H9 (cell line): ENCODE measurements at regions not wholly inside any gene's neighbourhood (a gene's known extent, or its start where the extent isn't known, plus 50 kb on each side); places are given as distances from the start of the nearest gene placed in this dataset.

Source experiments
- DNase-seq: peaks from one replicate; pipeline ENCODE4 v3.0.0-alpha.2; 2017
- H2AFZ ChIP-seq: one replicate; pipeline ENCODE4 v1.6.1; 2013; ENCODE audit warnings: mild to moderate bottlenecking, low read length, control low read depth, moderate library complexity
- H2AK5ac ChIP-seq: 2 replicates; pipeline ENCODE4 v1.6.1; 2013; ENCODE audit warnings: low read length, control low read depth, mixed read lengths; ENCODE audit not compliant: insufficient read length
- H2BK120ac ChIP-seq: one replicate; pipeline ENCODE4 v1.6.1; 2013; ENCODE audit warnings: low read depth, mild to moderate bottlenecking, low read length, control low read depth, inconsistent platforms; ENCODE audit not compliant: poor library complexity, severe bottlenecking
- H2BK12ac ChIP-seq: 2 replicates; pipeline ENCODE4 v1.6.1; 2013; ENCODE audit warnings: low read length, control low read depth, mixed read lengths, low read depth; ENCODE audit not compliant: insufficient read length
- H2BK15ac ChIP-seq: 2 replicates; pipeline ENCODE4 v1.6.1; 2013; ENCODE audit warnings: low read depth, low read length, control low read depth
- H2BK20ac ChIP-seq: one replicate; pipeline ENCODE4 v1.6.1; 2013; ENCODE audit warnings: low read depth, mild to moderate bottlenecking, low read length, control low read depth, inconsistent platforms; ENCODE audit not compliant: poor library complexity, severe bottlenecking
- H2BK5ac ChIP-seq: 2 replicates; pipeline ENCODE4 v1.6.1; 2013; ENCODE audit warnings: low read length, control low read depth, mixed read lengths; ENCODE audit not compliant: insufficient read length
- H3K14ac ChIP-seq: 2 replicates; pipeline ENCODE4 v1.6.1; 2013; ENCODE audit warnings: low read length, control low read depth; ENCODE audit not compliant: insufficient read depth
- H3K18ac ChIP-seq: 2 replicates; pipeline ENCODE4 v1.6.1; 2013; ENCODE audit warnings: low read depth, mild to moderate bottlenecking, mixed read lengths, low read length, control low read depth; ENCODE audit not compliant: insufficient read length
- H3K23ac ChIP-seq: 2 replicates; pipeline ENCODE4 v1.6.1; 2013; ENCODE audit warnings: low read length, control low read depth, mixed read lengths, low read depth; ENCODE audit not compliant: insufficient read length
- H3K23me2 ChIP-seq: 2 replicates; pipeline ENCODE4 v1.6.1; 2013; ENCODE audit warnings: low read depth, mild to moderate bottlenecking, mixed read lengths, low read length, control low read depth; ENCODE audit not compliant: insufficient read length, poor library complexity, severe bottlenecking
- H3K27ac ChIP-seq: 2 replicates; pipeline ENCODE4 v1.5.1; 2013; ENCODE audit warnings: low read length, control low read depth, mixed read lengths, low read depth; ENCODE audit not compliant: insufficient read length
- H3K27me3 ChIP-seq: 2 replicates; pipeline ENCODE4 v1.6.1; 2013; ENCODE audit warnings: low read length, control low read depth, inconsistent platforms; ENCODE audit not compliant: insufficient read depth
- H3K4ac ChIP-seq: 2 replicates; pipeline ENCODE4 v1.6.1; 2013; ENCODE audit warnings: low read depth, mild to moderate bottlenecking, control low read depth, inconsistent platforms, low read length, moderate library complexity
- H3K4me1 ChIP-seq: 2 replicates; pipeline ENCODE4 v1.6.1; 2013; ENCODE audit warnings: low read length, control low read depth, inconsistent platforms; ENCODE audit not compliant: insufficient read depth
- H3K4me2 ChIP-seq: 2 replicates; pipeline ENCODE4 v1.6.1; 2013; ENCODE audit warnings: low read length, control low read depth, mixed read lengths; ENCODE audit not compliant: insufficient read length, insufficient read depth
- H3K56ac ChIP-seq: 2 replicates; pipeline ENCODE4 v1.6.1; 2013; ENCODE audit warnings: low read depth, mild to moderate bottlenecking, mixed read lengths, low read length, control low read depth; ENCODE audit not compliant: insufficient read length
- H3K79me1 ChIP-seq: 2 replicates; pipeline ENCODE4 v1.6.1; 2013; ENCODE audit warnings: low read depth, mild to moderate bottlenecking, moderate library complexity, low read length, control low read depth, inconsistent platforms; ENCODE audit not compliant: insufficient read depth, poor library complexity, severe bottlenecking
- H3K79me2 ChIP-seq: 2 replicates; pipeline ENCODE4 v1.6.1; 2013; ENCODE audit warnings: low read length, control low read depth, inconsistent platforms; ENCODE audit not compliant: insufficient read depth
- H3K9ac ChIP-seq: 2 replicates; pipeline ENCODE4 v1.6.1; 2013; ENCODE audit warnings: low read length, control low read depth, mixed read lengths; ENCODE audit not compliant: insufficient read length; ENCODE audit errors: extremely low read depth
- H3K9me3 ChIP-seq: one replicate; pipeline ENCODE4 v1.6.1; 2013; ENCODE audit warnings: low read depth, low read length, inconsistent platforms; ENCODE audit not compliant: control insufficient read depth
- H3T11ph ChIP-seq: one replicate; pipeline ENCODE4 v1.6.1; 2013; ENCODE audit warnings: mild to moderate bottlenecking, low read length, control low read depth, inconsistent platforms
- H4K20me1 ChIP-seq: one replicate; pipeline ENCODE4 v1.6.1; 2013; ENCODE audit not compliant: control insufficient read depth, insufficient read length, insufficient read depth
- H4K5ac ChIP-seq: 2 replicates; pipeline ENCODE4 v1.6.1; 2013; ENCODE audit warnings: low read depth, mild to moderate bottlenecking, mixed read lengths, low read length, control low read depth; ENCODE audit not compliant: insufficient read length
- H4K8ac ChIP-seq: replicated peaks from 2 replicates; pipeline ENCODE4 v1.6.1; 2013; ENCODE audit warnings: low read length, control low read depth, mixed read lengths, low read depth; ENCODE audit not compliant: insufficient read length
- H4K91ac ChIP-seq: 2 replicates; pipeline ENCODE4 v1.6.1; 2013; ENCODE audit warnings: low read depth, mild to moderate bottlenecking, moderate library complexity, mixed read lengths, low read length, control low read depth; ENCODE audit not compliant: insufficient read length
- H3K27ac Mint-ChIP-seq, 3 experiments: 2 replicates in 2 of 3; 3 replicates in 1 of 3; pipeline ENCODE4 v1.8.0; 2020 to 2021; ENCODE audit warnings: mixed read lengths in 3 of 3, mild to moderate bottlenecking in 1 of 3, moderate library complexity in 1 of 3
- H3K27me3 Mint-ChIP-seq: 2 replicates; pipeline ENCODE4 v1.8.0; 2021; ENCODE audit warnings: low read depth, mild to moderate bottlenecking, moderate library complexity, mixed read lengths
- H3K36me3 Mint-ChIP-seq, 3 experiments: 2 replicates in 2 of 3; 3 replicates in 1 of 3; pipeline ENCODE4 v1.8.0; 2020 to 2021; ENCODE audit warnings: low read depth in 3 of 3, mixed read lengths in 3 of 3; ENCODE audit not compliant: insufficient read depth in 1 of 3
- H3K4me1 Mint-ChIP-seq, 2 experiments: 2 replicates each; pipeline ENCODE4 v1.8.0; 2020; ENCODE audit warnings: mixed read lengths in 2 of 2
- H3K4me3 Mint-ChIP-seq, 2 experiments: 2 replicates in 1 of 2; 3 replicates in 1 of 2; pipeline ENCODE4 v1.8.0; 2020 to 2021; ENCODE audit warnings: mild to moderate bottlenecking in 2 of 2, mixed read lengths in 2 of 2, moderate library complexity in 1 of 2
- H3K9me3 Mint-ChIP-seq, 2 experiments: 2 replicates in 1 of 2; 3 replicates in 1 of 2; pipeline ENCODE4 v1.8.0; 2020; ENCODE audit warnings: mild to moderate bottlenecking in 2 of 2, mixed read lengths in 2 of 2, moderate library complexity in 1 of 2
- WGBS: extraction: QIAGEN DNeasy Blood & Tissue Kit; methylation state at CpG from one replicate; pipeline ENCODE4 v1.1.7; 2013; ENCODE audit warnings: missing lambda C conversion rate, low lambda C conversion rate, mixed read lengths; ENCODE audit not compliant: insufficient read length; ENCODE audit errors: extremely low coverage; 5-methylcytosine and 5-hydroxymethylcytosine counted together
- TF ChIP-seq, protein P1 (sequence below): fragments of 200-600 bp; sonication (generic); conservative IDR thresholded peaks from 3 replicates; pipeline ENCODE4 v1.8.0; 2021; ENCODE audit warnings: antibody characterized with exemption, mild to moderate bottlenecking

DNA sequence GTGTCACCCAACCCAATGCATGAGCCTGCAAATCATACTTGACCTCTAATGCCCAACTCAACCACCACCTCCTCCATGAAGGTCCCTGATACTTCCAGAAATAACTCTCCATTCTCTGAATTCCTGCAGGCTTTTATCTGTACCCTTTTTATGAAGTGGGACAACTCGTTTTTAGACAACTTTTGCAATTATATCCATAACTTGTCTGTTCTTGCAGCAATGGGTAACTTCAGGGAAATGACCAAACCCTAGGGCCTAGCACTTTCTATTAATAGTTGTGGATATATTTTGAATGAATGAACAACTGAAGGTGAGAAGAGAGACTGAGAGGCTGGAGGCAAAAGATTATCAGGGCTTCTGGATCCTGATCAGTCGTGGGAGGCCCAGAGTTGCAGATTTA lies 236.6 kb upstream of the MOCS1 start:
- H2AFZ ChIP-seq, result no peak overlapping the region
- H3K27ac Mint-ChIP-seq, result no peak overlapping the region
- H2AK5ac ChIP-seq, result no peak overlapping the region
- no peaks in the 10 kb centered on the region for H3K4me1 ChIP-seq
- H4K91ac ChIP-seq, result no peak overlapping the region
- no peaks in the 10 kb centered on the region for H3K36me3 Mint-ChIP-seq
- no peak overlapping the region for H2BK15ac ChIP-seq
- no peak overlapping the region for H3K18ac ChIP-seq
- no peaks in the 10 kb centered on the region for H4K20me1 ChIP-seq
- H3K4me3 Mint-ChIP-seq, result no peak overlapping the region
- no peak overlapping the region for H4K8ac ChIP-seq
- H3K27ac ChIP-seq, result no peak overlapping the region
- TF ChIP-seq, protein P1, sequence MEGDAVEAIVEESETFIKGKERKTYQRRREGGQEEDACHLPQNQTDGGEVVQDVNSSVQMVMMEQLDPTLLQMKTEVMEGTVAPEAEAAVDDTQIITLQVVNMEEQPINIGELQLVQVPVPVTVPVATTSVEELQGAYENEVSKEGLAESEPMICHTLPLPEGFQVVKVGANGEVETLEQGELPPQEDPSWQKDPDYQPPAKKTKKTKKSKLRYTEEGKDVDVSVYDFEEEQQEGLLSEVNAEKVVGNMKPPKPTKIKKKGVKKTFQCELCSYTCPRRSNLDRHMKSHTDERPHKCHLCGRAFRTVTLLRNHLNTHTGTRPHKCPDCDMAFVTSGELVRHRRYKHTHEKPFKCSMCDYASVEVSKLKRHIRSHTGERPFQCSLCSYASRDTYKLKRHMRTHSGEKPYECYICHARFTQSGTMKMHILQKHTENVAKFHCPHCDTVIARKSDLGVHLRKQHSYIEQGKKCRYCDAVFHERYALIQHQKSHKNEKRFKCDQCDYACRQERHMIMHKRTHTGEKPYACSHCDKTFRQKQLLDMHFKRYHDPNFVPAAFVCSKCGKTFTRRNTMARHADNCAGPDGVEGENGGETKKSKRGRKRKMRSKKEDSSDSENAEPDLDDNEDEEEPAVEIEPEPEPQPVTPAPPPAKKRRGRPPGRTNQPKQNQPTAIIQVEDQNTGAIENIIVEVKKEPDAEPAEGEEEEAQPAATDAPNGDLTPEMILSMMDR, result no peak
- H3K79me2 ChIP-seq, result no peaks in the 10 kb centered on the region
- no peak overlapping the region for H3T11ph ChIP-seq
- no peak overlapping the region for H3K56ac ChIP-seq
- H3K27me3 Mint-ChIP-seq, result peaks cover 4% of the 10 kb centered on the region
- H3K14ac ChIP-seq, result no peak overlapping the region
- no peak overlapping the region for H3K4ac ChIP-seq
- no peak overlapping the region for H4K5ac ChIP-seq
- H2BK5ac ChIP-seq, result no peak overlapping the region
- no peaks in the 10 kb centered on the region for H3K27me3 ChIP-seq
- no peak overlapping the region for H3K23ac ChIP-seq
- no peaks in the 10 kb centered on the region; a peak in 1 of 5 replicates for H3K9me3 Mint-ChIP-seq
- no peak overlapping the region for H2BK12ac ChIP-seq
- no CpG with 5 or more reads among the region's 2 CpGs for WGBS
- DNase-seq, result no peak
- no peaks in the 10 kb centered on the region for H3K79me1 ChIP-seq
- no peak overlapping the region for H3K4me2 ChIP-seq
- no peak overlapping the region for H3K9ac ChIP-seq
- no peaks in the 10 kb centered on the region for H3K9me3 ChIP-seq
- H3K4me1 Mint-ChIP-seq, result peaks cover 0 to 3% of the 10 kb centered on the region in 2 experiments; a peak in 2 of 4 replicates
- no peak overlapping the region for H2BK120ac ChIP-seq
- H3K23me2 ChIP-seq, result no peaks in the 10 kb centered on the region
- no peak overlapping the region for H2BK20ac ChIP-seq
